ENCODE measurements at regions not wholly inside any gene's neighbourhood (a gene's known extent, or its start where the extent isn't known, plus 50 kb on each side); places are given as distances from the start of the nearest gene placed in this dataset.

DNA sequence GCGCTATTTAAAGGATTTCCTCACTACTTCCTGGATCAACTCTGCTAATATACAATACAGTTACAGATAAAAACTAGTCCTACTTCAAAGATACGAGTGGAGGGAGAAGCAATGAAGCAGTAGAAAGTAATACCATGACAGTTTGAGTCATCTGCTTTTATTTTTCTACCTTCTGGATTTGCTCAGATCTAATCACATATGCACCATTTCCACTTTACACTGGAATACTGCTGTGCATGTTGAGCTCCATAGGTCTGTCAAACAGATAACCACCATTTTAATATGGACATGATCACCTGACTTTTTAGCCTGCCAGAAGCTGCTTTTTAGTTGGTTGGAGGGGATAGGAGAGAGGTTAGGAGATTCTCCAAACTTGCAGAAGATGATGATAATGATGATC, 92.5 kb downstream of the MMUT start:
- H3K4me1 Mint-ChIP-seq, result no peaks in the 10 kb centered on the region
- no peaks in the 10 kb centered on the region for H3K36me3 Mint-ChIP-seq (ENCODE audit: low read depth)
- no peak overlapping the region for H3K4me3 Mint-ChIP-seq
- peaks cover 30% of the 10 kb centered on the region for H3K9me3 Mint-ChIP-seq
- H3K27me3 Mint-ChIP-seq (ENCODE audit: low read depth, poor library complexity), result no peaks in the 10 kb centered on the region
- H3K27ac Mint-ChIP-seq, result no peak overlapping the region
- DNase-seq, result no peak
- TF ChIP-seq, protein P1, sequence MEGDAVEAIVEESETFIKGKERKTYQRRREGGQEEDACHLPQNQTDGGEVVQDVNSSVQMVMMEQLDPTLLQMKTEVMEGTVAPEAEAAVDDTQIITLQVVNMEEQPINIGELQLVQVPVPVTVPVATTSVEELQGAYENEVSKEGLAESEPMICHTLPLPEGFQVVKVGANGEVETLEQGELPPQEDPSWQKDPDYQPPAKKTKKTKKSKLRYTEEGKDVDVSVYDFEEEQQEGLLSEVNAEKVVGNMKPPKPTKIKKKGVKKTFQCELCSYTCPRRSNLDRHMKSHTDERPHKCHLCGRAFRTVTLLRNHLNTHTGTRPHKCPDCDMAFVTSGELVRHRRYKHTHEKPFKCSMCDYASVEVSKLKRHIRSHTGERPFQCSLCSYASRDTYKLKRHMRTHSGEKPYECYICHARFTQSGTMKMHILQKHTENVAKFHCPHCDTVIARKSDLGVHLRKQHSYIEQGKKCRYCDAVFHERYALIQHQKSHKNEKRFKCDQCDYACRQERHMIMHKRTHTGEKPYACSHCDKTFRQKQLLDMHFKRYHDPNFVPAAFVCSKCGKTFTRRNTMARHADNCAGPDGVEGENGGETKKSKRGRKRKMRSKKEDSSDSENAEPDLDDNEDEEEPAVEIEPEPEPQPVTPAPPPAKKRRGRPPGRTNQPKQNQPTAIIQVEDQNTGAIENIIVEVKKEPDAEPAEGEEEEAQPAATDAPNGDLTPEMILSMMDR (IDR thresholded peaks at IDR 0.05), result no peak

GRCh38 chr6:49366539-49366938, 96.5 kb downstream of the MMUT start:
- no peak for DNase-seq
- H3K9me3 Mint-ChIP-seq, result peaks cover 46% of the 10 kb centered on the region
- no peak overlapping the region for H3K4me3 Mint-ChIP-seq
- H3K27ac Mint-ChIP-seq, result no peak overlapping the region
- H3K36me3 Mint-ChIP-seq (ENCODE audit: low read depth), result no peaks in the 10 kb centered on the region
- no peaks in the 10 kb centered on the region for H3K27me3 Mint-ChIP-seq (ENCODE audit: low read depth, poor library complexity)
- H3K4me1 Mint-ChIP-seq, result no peaks in the 10 kb centered on the region
- TF ChIP-seq, protein P1 (IDR thresholded peaks at IDR 0.05), result no peak

DNA sequence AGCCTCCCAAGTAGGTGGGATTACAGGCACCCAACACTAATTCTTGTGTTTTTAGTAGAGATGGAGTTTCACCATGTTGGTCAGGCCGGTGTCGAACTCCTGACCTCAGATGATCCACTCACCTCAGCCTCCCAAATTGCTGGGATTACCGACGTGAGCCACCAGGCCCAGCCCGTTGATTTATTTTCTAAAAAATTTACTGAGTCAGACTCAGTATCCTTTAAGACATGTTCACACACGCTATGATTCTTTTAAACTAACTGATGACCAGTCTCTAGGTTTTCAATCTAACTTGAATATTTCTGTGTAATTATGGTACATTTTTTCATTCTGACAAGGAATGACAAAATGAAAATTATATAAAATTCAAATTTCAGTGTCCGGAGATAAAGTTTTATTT, 114.5 kb downstream of the MMUT start:
- H3K36me3 Mint-ChIP-seq (ENCODE audit: low read depth), result no peaks in the 10 kb centered on the region
- TF ChIP-seq, protein P1 (IDR thresholded peaks at IDR 0.05), result no peak
- no peak for DNase-seq
- H3K4me1 Mint-ChIP-seq, result no peaks in the 10 kb centered on the region
- no peak overlapping the region for H3K27ac Mint-ChIP-seq
- peaks cover 11% of the 10 kb centered on the region for H3K9me3 Mint-ChIP-seq
- H3K4me3 Mint-ChIP-seq, result no peak overlapping the region
- H3K27me3 Mint-ChIP-seq (ENCODE audit: low read depth, poor library complexity), result no peaks in the 10 kb centered on the region

DNA sequence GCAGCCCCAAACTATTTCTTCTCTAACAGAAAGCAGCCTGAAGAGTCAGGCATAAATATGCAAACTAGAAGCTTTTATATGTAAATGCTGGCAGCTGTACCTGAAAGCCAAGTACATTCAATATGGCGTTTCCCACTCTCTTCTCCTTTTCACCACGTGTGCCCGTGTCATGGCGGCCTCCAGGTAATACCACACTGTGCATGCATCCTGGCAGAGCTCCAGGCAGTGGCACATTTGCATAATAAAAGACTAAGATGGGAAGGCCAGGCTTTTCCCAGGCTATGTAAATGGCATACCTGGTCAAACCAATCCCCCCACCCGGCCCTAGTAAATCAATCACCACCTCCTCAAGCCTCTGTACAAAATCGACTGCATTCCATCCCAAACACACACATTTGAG, 120.6 kb downstream of the MMUT start:
- Mint-ChIP-seq H3K36me3 (ENCODE audit: low read depth) (no peaks in the 10 kb centered on the region), H3K4me1 (no peaks in the 10 kb centered on the region), H3K27ac (no peak overlapping the region), H3K4me3 (no peak overlapping the region), H3K9me3 (peaks cover 7% of the 10 kb centered on the region), H3K27me3 (ENCODE audit: low read depth, poor library complexity) (no peaks in the 10 kb centered on the region)
- DNase-seq, result no peak
- TF ChIP-seq, protein P1 (IDR thresholded peaks at IDR 0.05), result no peak

DNA sequence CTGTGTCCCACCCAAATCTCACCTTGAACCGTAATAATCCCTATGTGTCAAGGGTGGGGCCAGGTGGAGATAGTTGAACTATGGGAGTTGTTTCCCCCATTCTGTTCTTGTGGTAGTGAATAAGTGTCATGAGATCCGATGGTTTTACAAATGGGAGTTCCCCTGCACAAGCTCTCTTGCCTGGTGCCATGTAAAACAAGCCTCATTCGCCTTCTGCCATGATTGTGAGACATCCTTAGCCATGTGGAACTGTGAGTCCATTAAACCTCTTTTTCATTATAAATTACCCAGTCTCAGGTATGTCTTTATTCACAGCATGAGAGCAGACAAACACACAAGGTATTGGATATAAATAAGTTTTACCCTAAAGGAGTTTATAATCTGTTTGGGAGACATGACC, 121.2 kb downstream of the MMUT start:
- Mint-ChIP-seq H3K9me3 (peaks cover 11% of the 10 kb centered on the region), H3K27ac (no peak overlapping the region), H3K4me1 (peaks cover under 1% of the 10 kb centered on the region), H3K4me3 (no peak overlapping the region), H3K27me3 (ENCODE audit: low read depth, poor library complexity) (no peaks in the 10 kb centered on the region), H3K36me3 (ENCODE audit: low read depth) (no peaks in the 10 kb centered on the region)
- DNase-seq, result no peak
- TF ChIP-seq, protein P1 (IDR thresholded peaks at IDR 0.05), result no peak

DNA sequence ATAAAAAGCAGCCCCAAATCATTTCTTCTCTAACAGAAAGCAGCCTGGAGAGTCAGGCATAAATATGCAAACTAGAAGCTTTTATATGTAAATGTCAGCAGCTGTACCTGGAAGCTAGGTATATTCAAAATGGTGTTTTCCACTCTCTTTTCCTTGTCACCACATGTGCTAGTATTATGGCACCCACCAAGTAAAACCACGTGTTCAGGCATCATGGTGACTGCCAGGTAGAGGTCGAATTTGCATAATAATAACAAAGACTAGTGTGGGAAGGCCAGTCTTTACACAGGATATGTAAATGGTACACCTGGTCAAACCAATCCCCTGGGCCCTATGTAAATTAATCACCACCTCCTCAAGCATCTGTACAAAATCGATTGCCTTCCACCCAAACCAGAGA, 124.0 kb downstream of the MMUT start:
- DNase-seq, result no peak
- no peak overlapping the region for H3K4me3 Mint-ChIP-seq
- H3K4me1 Mint-ChIP-seq, result peaks cover 6% of the 10 kb centered on the region
- TF ChIP-seq, protein P1 (IDR thresholded peaks at IDR 0.05), result no peak
- H3K36me3 Mint-ChIP-seq (ENCODE audit: low read depth), result peaks cover 5% of the 10 kb centered on the region
- H3K27ac Mint-ChIP-seq, result no peak overlapping the region
- H3K27me3 Mint-ChIP-seq (ENCODE audit: low read depth, poor library complexity), result peaks cover 3% of the 10 kb centered on the region
- peaks cover 22% of the 10 kb centered on the region for H3K9me3 Mint-ChIP-seq
